ENCODE measurements at regions not wholly inside any gene's neighbourhood (a gene's known extent, or its start where the extent isn't known, plus 50 kb on each side); places are given as distances from the start of the nearest gene placed in this dataset.
"Not testable (repeated sequence)": the region's sequence is repeated elsewhere in the genome, so short reads cannot be mapped to it uniquely, and the experiment has no call there.

- H3K4me2 ChIP-seq (ENCODE audit: insufficient read depth, low read length); ATAC-seq; H3K36me3 ChIP-seq (ENCODE audit: control insufficient read depth, insufficient read depth, low read length); H3K9ac ChIP-seq (ENCODE audit: insufficient read depth in 1 of 2, low read depth in 2 of 2, low read length in 2 of 2); CTCF ChIA-PET (ENCODE audit: low intra/inter-chr PET ratio); DNase-seq (ENCODE audit: extremely low read depth in 1 of 4, low spot score in 3 of 4); H3K27me3 ChIP-seq (ENCODE audit: control insufficient read depth in 2 of 2, insufficient read depth in 2 of 2, low read length in 2 of 2); H4K20me1 ChIP-seq (replicated peaks; ENCODE audit: control insufficient read depth, insufficient read depth, low read length); POLR2A ChIA-PET; H3K27ac ChIP-seq (ENCODE audit: extremely low read depth, low read depth, low read length); H3K9me3 ChIP-seq (replicated peaks; ENCODE audit: control insufficient read depth, insufficient read depth, low read depth, low read length); H3K9me1 ChIP-seq (ENCODE audit: control insufficient read depth, insufficient read depth, low read length); H3K79me2 ChIP-seq (ENCODE audit: control insufficient read depth, insufficient read depth, low read length); H2AFZ ChIP-seq (ENCODE audit: low read depth, low read length); FAIRE-seq; in situ Hi-C loops (cut with MboI); intact Hi-C loops (cut with micrococcal nuclease); BruUV-seq (replicated peaks); H3K4me3 ChIP-seq; H3K4me1 ChIP-seq (replicated peaks in 1 of 2; ENCODE audit: control insufficient read depth in 2 of 2, insufficient read depth in 2 of 2, low read length in 2 of 2): not testable (repeated sequence)
- WGBS (ENCODE audit: insufficient coverage, low coverage, missing lambda C conversion rate) = 0% methylated on average over 2 of the region's 2 CpGs
These were observed 899.4 kb downstream of the NAP1L3 start for GRCh38 chrX:92774016-92774415.

- H3K9me1 ChIP-seq (ENCODE audit: control insufficient read depth, insufficient read depth, low read length); H3K27ac ChIP-seq (ENCODE audit: extremely low read depth, low read depth, low read length); H3K4me1 ChIP-seq (replicated peaks in 1 of 2; ENCODE audit: control insufficient read depth in 2 of 2, insufficient read depth in 2 of 2, low read length in 2 of 2); DNase-seq (ENCODE audit: extremely low read depth in 1 of 4, low spot score in 3 of 4); FAIRE-seq; H3K36me3 ChIP-seq (ENCODE audit: control insufficient read depth, insufficient read depth, low read length); H3K79me2 ChIP-seq (ENCODE audit: control insufficient read depth, insufficient read depth, low read length); H3K27me3 ChIP-seq (ENCODE audit: control insufficient read depth in 2 of 2, insufficient read depth in 2 of 2, low read length in 2 of 2); CTCF ChIA-PET (ENCODE audit: low intra/inter-chr PET ratio); H3K4me3 ChIP-seq; POLR2A ChIA-PET; H2AFZ ChIP-seq (ENCODE audit: low read depth, low read length); intact Hi-C loops (cut with micrococcal nuclease); H3K9ac ChIP-seq (ENCODE audit: insufficient read depth in 1 of 2, low read depth in 2 of 2, low read length in 2 of 2); ATAC-seq; H3K4me2 ChIP-seq (ENCODE audit: insufficient read depth, low read length); in situ Hi-C loops (cut with MboI); H4K20me1 ChIP-seq (replicated peaks; ENCODE audit: control insufficient read depth, insufficient read depth, low read length); H3K9me3 ChIP-seq (replicated peaks; ENCODE audit: control insufficient read depth, insufficient read depth, low read depth, low read length); BruUV-seq (replicated peaks): not testable (repeated sequence)
- WGBS (ENCODE audit: insufficient coverage, low coverage, missing lambda C conversion rate) = 25% methylated on average over 1 of the region's 2 CpGs
These were observed 912.4 kb downstream of the NAP1L3 start for GRCh38 chrX:92760963-92761362.

Measured in K562 (cell line).